GM23338 (cell line): ENCODE measurements at regions not wholly inside any gene's neighbourhood (a gene's known extent, or its start where the extent isn't known, plus 50 kb on each side); places are given as distances from the start of the nearest gene placed in this dataset.

Experiments
- CREB1 ChIP-seq: fragments of 250-450 bp; sonication (Bioruptor Pico); IDR thresholded peaks from 2 replicates; pipeline ENCODE4 v1.5.0; 2020; ENCODE audit warnings: low read depth, mild to moderate bottlenecking, moderate library complexity
- CTCF ChIP-seq, 2 experiments: fragments of 200-600 bp in 1 of 2; sonication (generic) in 1 of 2; conservative IDR thresholded peaks; 2 replicates each; pipeline versions ENCODE4 v1.5.1 to v1.6.1; 2016 to 2017; ENCODE audit warnings: antibody characterized with exemption in 2 of 2, low read depth in 2 of 2, mild to moderate bottlenecking in 2 of 2, moderate library complexity in 1 of 2
- ETS1 ChIP-seq: IDR thresholded peaks from 2 replicates; pipeline ENCODE4 v1.6.1; 2016; ENCODE audit warnings: antibody characterized with exemption
- EZH2 ChIP-seq: fragments of 200-600 bp; sonication (generic); IDR thresholded peaks from one replicate; pipeline ENCODE4 v1.8.0; 2017; ENCODE audit warnings: antibody characterized with exemption, mild to moderate bottlenecking, low read depth; ENCODE audit not compliant: unreplicated experiment
- EZH2phosphoT487 ChIP-seq: fragments of 200-600 bp; sonication (generic); IDR thresholded peaks from one replicate; pipeline ENCODE4 v1.8.1; 2018; ENCODE audit warnings: antibody characterized with exemption; ENCODE audit not compliant: unreplicated experiment
- JUNB ChIP-seq: IDR thresholded peaks from one replicate; pipeline ENCODE4 v1.6.1; 2016; ENCODE audit warnings: antibody characterized with exemption; ENCODE audit not compliant: unreplicated experiment
- POLR2AphosphoS5 ChIP-seq: IDR thresholded peaks from 2 replicates; pipeline ENCODE4 v1.6.1; 2016; ENCODE audit warnings: antibody characterized with exemption, low read depth
- REST ChIP-seq: IDR thresholded peaks from one replicate; pipeline ENCODE4 v1.6.1; 2018; ENCODE audit warnings: antibody characterized with exemption; ENCODE audit not compliant: unreplicated experiment
- STAT1 ChIP-seq: IDR thresholded peaks from one replicate; pipeline ENCODE4 v1.6.1; 2016; ENCODE audit warnings: antibody characterized with exemption; ENCODE audit not compliant: unreplicated experiment
- ZNF114 ChIP-seq: fragments of 250-450 bp; sonication (Bioruptor Pico); IDR thresholded peaks from 2 replicates; pipeline ENCODE4 v1.5.0; 2020; ENCODE audit warnings: mild to moderate bottlenecking, moderate library complexity
- ZNF331 ChIP-seq: fragments of 250-450 bp; sonication (Bioruptor Pico); IDR thresholded peaks from 2 replicates; pipeline ENCODE4 v1.5.0; 2020; ENCODE audit warnings: low read depth, mild to moderate bottlenecking, moderate library complexity

GRCh38 chrX:95152810-95153209 lies 1478.8 kb downstream of the FAM133A start:
- TF ChIP-seq CTCF (conservative IDR thresholded peaks at IDR 0.05; ENCODE audit: low read depth in 2 of 2) (no peak), JUNB (no peak), REST (no peak), POLR2AphosphoS5 (no peak), EZH2 (no peak), ZNF114 (CRISPR knock-in tag) (no peak), EZH2phosphoT487 (no peak), CREB1 (CRISPR knock-in tag) (no peak), ZNF331 (CRISPR knock-in tag) (no peak), ETS1 (no peak), STAT1 (no peak)
